Caki2 (cell line): ENCODE measurements at regions not wholly inside any gene's neighbourhood (a gene's known extent, or its start where the extent isn't known, plus 50 kb on each side); places are given as distances from the start of the nearest gene placed in this dataset.

Experiments used
- DNase-seq: peaks from one replicate; pipeline ENCODE4 v3.0.0-alpha.2; 2015; ENCODE audit warnings: low read depth
- in situ Hi-C: cut with HindIII; loops from 2 replicates; pipeline ENCODE4 v1.10.0; 2016; ENCODE audit warnings: low sequenced_read_pairs, low pct_unique_long_range_greater_than_20kb, mixed read lengths

- in situ Hi-C loops, result no loop called here
- DNase-seq, result no peak
Observed at GRCh38 chr11:109209572-109209971, 212.4 kb upstream of the C11orf87 start.

- no peak for DNase-seq
- in situ Hi-C loops, result no loop called here
Observed at GRCh38 chr11:109221190-109221589, 200.8 kb upstream of the C11orf87 start.

GRCh38 chr11:109222761-109223160 lies 199.2 kb upstream of the C11orf87 start:
- in situ Hi-C loops, result no loop called here
- no peak for DNase-seq

GRCh38 chr11:109223451-109223850 lies 198.5 kb upstream of the C11orf87 start:
- in situ Hi-C loops, result no loop called here
- DNase-seq, result no peak

GRCh38 chr11:109229682-109230081 lies 192.3 kb upstream of the C11orf87 start:
- in situ Hi-C loops, result no loop called here
- no peak for DNase-seq

GRCh38 chr11:109236188-109236587 lies 185.8 kb upstream of the C11orf87 start:
- no peak for DNase-seq
- in situ Hi-C loops, result no loop called here

GRCh38 chr11:109236696-109237095 lies 185.3 kb upstream of the C11orf87 start:
- DNase-seq, result peak; percentile 33

GRCh38 chr11:109237636-109238035 lies 184.4 kb upstream of the C11orf87 start:
- in situ Hi-C loops, result no loop called here
- no peak for DNase-seq

More at GRCh38 chr11:109236696-109237095, 185.3 kb upstream of the C11orf87 start:
- in situ Hi-C loops, result no loop called here

- DNase-seq, result no peak
- in situ Hi-C loops, result no loop called here
Observed at GRCh38 chr11:109241988-109242536, 179.9 kb upstream of the C11orf87 start.

GRCh38 chr11:109247071-109247470 lies 174.9 kb upstream of the C11orf87 start:
- DNase-seq, result no peak
- in situ Hi-C loops, result no loop called here

GRCh38 chr11:109249597-109249996 lies 172.4 kb upstream of the C11orf87 start:
- in situ Hi-C loops, result no loop called here
- peak; percentile 44 for DNase-seq

GRCh38 chr11:109251230-109251629 lies 170.8 kb upstream of the C11orf87 start:
- in situ Hi-C loops, result no loop called here
- DNase-seq, result no peak

- DNase-seq, result no peak
- in situ Hi-C loops, result no loop called here
Observed at GRCh38 chr11:109264128-109264527, 157.9 kb upstream of the C11orf87 start.

GRCh38 chr11:109267293-109268095 lies 154.5 kb upstream of the C11orf87 start:
- in situ Hi-C loops, result no loop called here
- DNase-seq, result peak; percentile 70

GRCh38 chr11:109275931-109276330 lies 146.1 kb upstream of the C11orf87 start:
- in situ Hi-C loops, result no loop called here
- no peak for DNase-seq

GRCh38 chr11:109285465-109285864 lies 136.5 kb upstream of the C11orf87 start:
- in situ Hi-C loops, result no loop called here
- no peak for DNase-seq

- in situ Hi-C loops, result no loop called here
- DNase-seq, result no peak
Observed at GRCh38 chr11:109291553-109291952, 130.4 kb upstream of the C11orf87 start.

GRCh38 chr11:109298865-109299264 lies 123.1 kb upstream of the C11orf87 start:
- in situ Hi-C loops, result no loop called here
- DNase-seq, result no peak

GRCh38 chr11:109300211-109300610 lies 121.8 kb upstream of the C11orf87 start:
- no peak for DNase-seq
- in situ Hi-C loops, result no loop called here
